HepG2 (cell line): ENCODE measurements at regions not wholly inside any gene's neighbourhood (a gene's known extent, or its start where the extent isn't known, plus 50 kb on each side); places are given as distances from the start of the nearest gene placed in this dataset.

Experiments
- ARHGAP35 ChIP-seq: sonication (generic); formaldehyde crosslinking; IDR thresholded peaks from 2 replicates; pipeline ENCODE4 v1.9.0; 2022; ENCODE audit warnings: mild to moderate bottlenecking, inconsistent platforms, moderate library complexity, missing genetic modification reagents, borderline replicate concordance
- CBX2 ChIP-seq, 2 experiments: fragments of 200-600 bp in 1 of 2; sonication (generic); formaldehyde crosslinking in 1 of 2; IDR thresholded peaks; 2 replicates each; pipeline versions ENCODE4 v1.7.0 to v1.8.1; 2018 to 2022; ENCODE audit warnings: low read depth in 2 of 2, low read length in 1 of 2, mild to moderate bottlenecking in 1 of 2, missing genetic modification reagents in 1 of 2
- EZH2 ChIP-seq: conservative IDR thresholded peaks from 2 replicates; pipeline ENCODE4 v1.6.1; 2012; ENCODE audit warnings: mild to moderate bottlenecking, low read depth, low read length, moderate library complexity
- POLR2A ChIP-seq, 2 experiments: IDR thresholded peaks; 2 replicates each; pipeline ENCODE4 v1.6.1; 2011; ENCODE audit warnings: low read depth in 2 of 2, low read length in 2 of 2, mild to moderate bottlenecking in 1 of 2, moderate library complexity in 1 of 2; ENCODE audit not compliant: insufficient read depth in 1 of 2
- REPIN1 ChIP-seq: sonication (generic); formaldehyde crosslinking; IDR thresholded peaks from 2 replicates; pipeline ENCODE4 v1.8.0; 2022; ENCODE audit warnings: missing genetic modification reagents, low read depth, mild to moderate bottlenecking, borderline replicate concordance
- YEATS4 ChIP-seq: sonication (generic); formaldehyde crosslinking; IDR thresholded peaks from 2 replicates; pipeline ENCODE4 v1.4.0; 2020; ENCODE audit warnings: missing genetic modification reagents, borderline replicate concordance
- ZNF124 ChIP-seq: sonication (generic); formaldehyde crosslinking; IDR thresholded peaks from 2 replicates; pipeline ENCODE4 v1.4.0; 2020; ENCODE audit warnings: missing genetic modification reagents
- ZNF138 ChIP-seq: sonication (generic); formaldehyde crosslinking; IDR thresholded peaks from 2 replicates; pipeline ENCODE4 v1.5.0; 2020; ENCODE audit warnings: mild to moderate bottlenecking, low read depth, missing genetic modification reagents
- ZNF572 ChIP-seq: sonication (generic); formaldehyde crosslinking; IDR thresholded peaks from 2 replicates; pipeline ENCODE4 v1.5.1; 2020; ENCODE audit warnings: mild to moderate bottlenecking, missing genetic modification reagents
- TF ChIP-seq, protein P1 (sequence below): sonication (generic); formaldehyde crosslinking; IDR thresholded peaks from 2 replicates; pipeline ENCODE4 v1.8.0; 2022; ENCODE audit warnings: mild to moderate bottlenecking, missing genetic modification reagents, borderline replicate concordance
- TF ChIP-seq, protein P2 (sequence below), 2 experiments: IDR thresholded peaks; 2 replicates each; pipeline ENCODE4 v1.6.1; 2011 to 2012; ENCODE audit warnings: low read length in 2 of 2, borderline replicate concordance in 1 of 2, low read depth in 1 of 2, mild to moderate bottlenecking in 1 of 2, moderate library complexity in 1 of 2

DNA sequence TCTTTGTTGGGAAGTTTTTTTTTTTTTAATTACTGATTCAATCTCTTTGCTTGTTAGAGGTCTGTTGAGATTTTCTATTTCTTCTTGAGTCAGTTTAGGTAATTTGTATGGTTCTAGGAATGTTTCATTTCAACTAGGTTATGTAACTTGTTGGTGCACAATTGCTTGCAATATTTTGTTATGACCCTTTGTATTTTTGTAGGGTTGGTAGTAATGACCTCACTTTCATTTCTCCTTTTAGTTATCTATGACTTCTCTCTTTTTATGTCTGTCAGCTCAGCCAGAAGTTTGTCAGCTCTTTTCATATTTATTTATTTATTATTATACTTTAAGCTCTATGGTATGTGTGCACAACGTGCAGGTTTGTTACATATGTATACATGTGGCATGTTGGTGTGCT is 51.1 kb upstream of the SLC24A3 start:
- TF ChIP-seq POLR2A (IDR thresholded peaks at IDR 0.05; ENCODE audit: insufficient read depth in 1 of 2, low read depth in 2 of 2, low read length in 2 of 2): no peak
- no peak for TF ChIP-seq CBX2 (IDR thresholded peaks at IDR 0.05; ENCODE audit: low read depth, low read length)
- no peak for TF ChIP-seq CBX2 (CRISPR knock-in tag; IDR thresholded peaks at IDR 0.05; ENCODE audit: low read depth)
- no peak for TF ChIP-seq ZNF124 (CRISPR knock-in tag)
- TF ChIP-seq ZNF572 (CRISPR knock-in tag): no peak
- TF ChIP-seq ZNF138 (CRISPR knock-in tag): no peak
- TF ChIP-seq EZH2: no peak
- no peak for TF ChIP-seq ARHGAP35 (CRISPR knock-in tag)
- no peak for TF ChIP-seq YEATS4 (CRISPR knock-in tag)
- TF ChIP-seq, protein P1, sequence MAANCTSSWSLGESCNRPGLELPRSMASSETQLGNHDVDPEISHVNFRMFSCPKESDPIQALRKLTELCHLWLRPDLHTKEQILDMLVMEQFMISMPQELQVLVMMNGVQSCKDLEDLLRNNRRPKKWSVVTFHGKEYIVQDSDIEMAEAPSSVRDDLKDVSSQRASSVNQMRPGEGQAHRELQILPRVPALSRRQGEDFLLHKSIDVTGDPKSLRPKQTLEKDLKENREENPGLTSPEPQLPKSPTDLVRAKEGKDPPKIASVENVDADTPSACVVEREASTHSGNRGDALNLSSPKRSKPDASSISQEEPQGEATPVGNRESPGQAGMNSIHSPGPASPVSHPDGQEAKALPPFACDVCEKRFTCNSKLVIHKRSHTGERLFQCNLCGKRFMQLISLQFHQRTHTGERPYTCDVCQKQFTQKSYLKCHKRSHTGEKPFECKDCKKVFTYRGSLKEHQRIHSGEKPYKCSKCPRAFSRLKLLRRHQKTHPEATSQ (CRISPR knock-in tag): no peak
- TF ChIP-seq, protein P2, sequence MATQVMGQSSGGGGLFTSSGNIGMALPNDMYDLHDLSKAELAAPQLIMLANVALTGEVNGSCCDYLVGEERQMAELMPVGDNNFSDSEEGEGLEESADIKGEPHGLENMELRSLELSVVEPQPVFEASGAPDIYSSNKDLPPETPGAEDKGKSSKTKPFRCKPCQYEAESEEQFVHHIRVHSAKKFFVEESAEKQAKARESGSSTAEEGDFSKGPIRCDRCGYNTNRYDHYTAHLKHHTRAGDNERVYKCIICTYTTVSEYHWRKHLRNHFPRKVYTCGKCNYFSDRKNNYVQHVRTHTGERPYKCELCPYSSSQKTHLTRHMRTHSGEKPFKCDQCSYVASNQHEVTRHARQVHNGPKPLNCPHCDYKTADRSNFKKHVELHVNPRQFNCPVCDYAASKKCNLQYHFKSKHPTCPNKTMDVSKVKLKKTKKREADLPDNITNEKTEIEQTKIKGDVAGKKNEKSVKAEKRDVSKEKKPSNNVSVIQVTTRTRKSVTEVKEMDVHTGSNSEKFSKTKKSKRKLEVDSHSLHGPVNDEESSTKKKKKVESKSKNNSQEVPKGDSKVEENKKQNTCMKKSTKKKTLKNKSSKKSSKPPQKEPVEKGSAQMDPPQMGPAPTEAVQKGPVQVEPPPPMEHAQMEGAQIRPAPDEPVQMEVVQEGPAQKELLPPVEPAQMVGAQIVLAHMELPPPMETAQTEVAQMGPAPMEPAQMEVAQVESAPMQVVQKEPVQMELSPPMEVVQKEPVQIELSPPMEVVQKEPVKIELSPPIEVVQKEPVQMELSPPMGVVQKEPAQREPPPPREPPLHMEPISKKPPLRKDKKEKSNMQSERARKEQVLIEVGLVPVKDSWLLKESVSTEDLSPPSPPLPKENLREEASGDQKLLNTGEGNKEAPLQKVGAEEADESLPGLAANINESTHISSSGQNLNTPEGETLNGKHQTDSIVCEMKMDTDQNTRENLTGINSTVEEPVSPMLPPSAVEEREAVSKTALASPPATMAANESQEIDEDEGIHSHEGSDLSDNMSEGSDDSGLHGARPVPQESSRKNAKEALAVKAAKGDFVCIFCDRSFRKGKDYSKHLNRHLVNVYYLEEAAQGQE (IDR thresholded peaks at IDR 0.05; ENCODE audit: borderline replicate concordance in 1 of 2, low read depth in 1 of 2, low read length in 2 of 2): no peak
- no peak for TF ChIP-seq REPIN1
